HepG2 (cell line): ENCODE measurements at regions not wholly inside any gene's neighbourhood (a gene's known extent, or its start where the extent isn't known, plus 50 kb on each side); places are given as distances from the start of the nearest gene placed in this dataset.

Experiments used
- CBX2 ChIP-seq, 2 experiments: fragments of 200-600 bp in 1 of 2; sonication (generic); formaldehyde crosslinking in 1 of 2; IDR thresholded peaks; 2 replicates each; pipeline versions ENCODE4 v1.7.0 to v1.8.1; 2018 to 2022; ENCODE audit warnings: low read depth in 2 of 2, low read length in 1 of 2, mild to moderate bottlenecking in 1 of 2, missing genetic modification reagents in 1 of 2
- CREB1 ChIP-seq, 2 experiments: fragments of 450-650 bp in 1 of 2; IDR thresholded peaks; 2 replicates each; pipeline ENCODE4 v1.6.1; 2016 to 2017; ENCODE audit warnings: control low read depth in 1 of 2, mild to moderate bottlenecking in 1 of 2, missing compliant biosample characterization in 1 of 2, missing genetic modification characterization in 1 of 2
- FOSL2 ChIP-seq: sonication (generic); formaldehyde crosslinking; IDR thresholded peaks from 2 replicates; pipeline ENCODE4 v1.4.0; 2020; ENCODE audit warnings: missing genetic modification reagents
- FOXA1 ChIP-seq, 2 experiments: fragments of 450-650 bp in 1 of 2; sonication (generic) in 1 of 2; formaldehyde crosslinking in 1 of 2; IDR thresholded peaks; 2 replicates each; pipeline versions ENCODE4 v1.4.0 to v1.6.1; 2016 to 2020; ENCODE audit warnings: missing genetic modification reagents in 1 of 2
- FOXC1 ChIP-seq: sonication (generic); formaldehyde crosslinking; IDR thresholded peaks from 2 replicates; pipeline ENCODE4 v1.8.0; 2022; ENCODE audit warnings: mild to moderate bottlenecking, missing genetic modification reagents, borderline replicate concordance
- FOXK1 ChIP-seq: sonication (generic); formaldehyde crosslinking; IDR thresholded peaks from 2 replicates; pipeline ENCODE4 v1.4.0; 2020; ENCODE audit warnings: low read depth, missing genetic modification reagents, borderline replicate concordance
- HCFC1 ChIP-seq: fragments of 150-350 bp; IDR thresholded peaks from 2 replicates; pipeline ENCODE4 v1.6.1; 2014; ENCODE audit warnings: low read depth, low read length
- HNRNPH1 ChIP-seq: fragments of 200-400 bp; formaldehyde crosslinking; optimal IDR thresholded peaks from 2 replicates; pipeline ENCODE3; 2017; ENCODE audit warnings: mild to moderate bottlenecking, low read depth, low read length
- KDM5A ChIP-seq: fragments of 200-600 bp; sonication (generic); IDR thresholded peaks from 2 replicates; pipeline ENCODE4 v1.7.0; 2018; ENCODE audit warnings: antibody characterized with exemption, mild to moderate bottlenecking, low read length, borderline replicate concordance
- NFIC ChIP-seq: IDR thresholded peaks from 2 replicates; pipeline ENCODE4 v1.6.1; 2012; ENCODE audit warnings: mild to moderate bottlenecking, low read length, inconsistent platforms
- PITX1 ChIP-seq: sonication (generic); formaldehyde crosslinking; IDR thresholded peaks from 2 replicates; pipeline ENCODE4 v1.5.1; 2020; ENCODE audit warnings: mild to moderate bottlenecking, missing genetic modification reagents
- RARA ChIP-seq: IDR thresholded peaks from 2 replicates; pipeline ENCODE4 v1.6.1; 2016; ENCODE audit warnings: missing genetic modification reagents, missing compliant biosample characterization
- REL ChIP-seq: sonication (generic); formaldehyde crosslinking; conservative IDR thresholded peaks from 2 replicates; pipeline ENCODE4 v1.8.0; 2022; ENCODE audit warnings: mild to moderate bottlenecking, missing genetic modification reagents, moderate library complexity
- RNF2 ChIP-seq: fragments of 450-650 bp; conservative IDR thresholded peaks from 2 replicates; pipeline ENCODE4 v1.6.1; 2016; ENCODE audit warnings: low read depth
- ZC3H4 ChIP-seq: sonication (generic); formaldehyde crosslinking; IDR thresholded peaks from 2 replicates; pipeline ENCODE4 v1.4.0; 2020; ENCODE audit warnings: missing genetic modification reagents, borderline replicate concordance
- ZIK1 ChIP-seq: sonication (generic); formaldehyde crosslinking; IDR thresholded peaks from 2 replicates; pipeline ENCODE4 v1.5.0; 2020; ENCODE audit warnings: mild to moderate bottlenecking, low read depth, missing genetic modification reagents, borderline replicate concordance
- ZNF543 ChIP-seq: sonication (generic); formaldehyde crosslinking; IDR thresholded peaks from 2 replicates; pipeline ENCODE4 v1.4.0; 2020; ENCODE audit warnings: mild to moderate bottlenecking, missing genetic modification reagents
- ZNF724P ChIP-seq: sonication (generic); formaldehyde crosslinking; IDR thresholded peaks from 2 replicates; pipeline ENCODE4 v1.8.0; 2022; ENCODE audit warnings: missing genetic modification reagents, borderline replicate concordance
- ZNF83 ChIP-seq: sonication (generic); formaldehyde crosslinking; IDR thresholded peaks from 2 replicates; pipeline ENCODE4 v1.4.0; 2020; ENCODE audit warnings: missing genetic modification reagents, mild to moderate bottlenecking, borderline replicate concordance
- TF ChIP-seq, protein P1 (sequence below): sonication (generic); formaldehyde crosslinking; IDR thresholded peaks from 2 replicates; pipeline ENCODE4 v1.8.0; 2022; ENCODE audit warnings: missing genetic modification reagents, mild to moderate bottlenecking, borderline replicate concordance
- TF ChIP-seq, protein P2 (sequence below): IDR thresholded peaks from 2 replicates; pipeline ENCODE4 v1.6.1; 2018; ENCODE audit warnings: missing genetic modification reagents
- TF ChIP-seq, protein P3 (sequence below): IDR thresholded peaks from 2 replicates; pipeline ENCODE4 v1.6.1; 2016; ENCODE audit warnings: mild to moderate bottlenecking
- TF ChIP-seq, protein P4 (sequence below): sonication (generic); formaldehyde crosslinking; IDR thresholded peaks from 2 replicates; pipeline ENCODE4 v1.4.0; 2020; ENCODE audit warnings: missing genetic modification reagents, borderline replicate concordance

DNA sequence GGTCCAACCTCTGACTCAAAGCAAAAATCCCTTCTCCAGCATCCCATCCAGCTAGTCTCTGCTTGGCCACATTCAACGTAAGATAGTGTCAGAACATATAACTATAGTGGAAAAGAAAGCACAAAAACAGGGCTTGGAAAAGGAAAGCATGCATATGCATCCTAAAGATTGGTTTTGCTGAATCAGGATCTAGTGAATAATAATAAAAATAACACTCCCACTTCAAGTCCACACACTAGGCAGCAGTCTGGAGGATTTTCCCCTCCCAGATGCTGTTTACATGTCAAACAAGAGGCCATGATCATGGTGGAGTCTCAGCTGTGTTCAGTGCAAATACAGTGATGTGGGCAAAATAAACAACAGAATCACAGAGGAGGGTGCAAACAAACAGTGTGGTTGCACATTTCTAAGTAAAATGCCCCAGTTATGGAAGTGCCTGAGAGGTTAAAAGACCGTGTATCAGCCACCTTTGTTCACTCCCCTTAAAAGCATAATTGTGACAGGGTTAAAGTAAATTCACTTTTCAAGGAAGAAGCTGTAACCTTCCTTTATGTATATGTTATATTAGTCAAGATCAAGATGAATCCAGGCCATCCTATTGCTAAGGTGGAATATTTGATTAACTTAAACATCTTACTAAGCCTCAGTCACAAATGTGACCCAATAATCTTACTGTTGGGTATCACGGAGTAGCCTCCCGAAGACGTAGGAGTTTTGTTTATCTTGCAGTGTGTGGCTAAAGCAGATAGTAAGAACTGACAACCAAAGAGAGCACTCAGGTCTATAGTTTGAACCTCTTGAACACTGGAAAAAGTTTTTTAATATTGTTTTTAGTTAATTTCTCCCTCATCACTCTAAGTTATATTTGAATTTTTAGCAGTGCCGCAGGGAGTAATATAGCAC is 424.5 kb downstream of the SOX2 start (continued):
- TF ChIP-seq, protein P1, sequence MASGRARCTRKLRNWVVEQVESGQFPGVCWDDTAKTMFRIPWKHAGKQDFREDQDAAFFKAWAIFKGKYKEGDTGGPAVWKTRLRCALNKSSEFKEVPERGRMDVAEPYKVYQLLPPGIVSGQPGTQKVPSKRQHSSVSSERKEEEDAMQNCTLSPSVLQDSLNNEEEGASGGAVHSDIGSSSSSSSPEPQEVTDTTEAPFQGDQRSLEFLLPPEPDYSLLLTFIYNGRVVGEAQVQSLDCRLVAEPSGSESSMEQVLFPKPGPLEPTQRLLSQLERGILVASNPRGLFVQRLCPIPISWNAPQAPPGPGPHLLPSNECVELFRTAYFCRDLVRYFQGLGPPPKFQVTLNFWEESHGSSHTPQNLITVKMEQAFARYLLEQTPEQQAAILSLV, result no peak
- TF ChIP-seq ZNF724P, result no peak
- no peak for TF ChIP-seq ZNF83 (CRISPR knock-in tag)
- TF ChIP-seq RARA (CRISPR knock-in tag), result peak; percentile 84
- no peak for TF ChIP-seq HCFC1
- no peak for TF ChIP-seq CREB1 (IDR thresholded peaks at IDR 0.05)
- TF ChIP-seq CREB1 (CRISPR knock-in tag; IDR thresholded peaks at IDR 0.05), result 0 out of 2 replicates have a peak, but pooled peaks have one; percentile 30
- TF ChIP-seq FOXC1 (CRISPR knock-in tag), result no peak
- peak; percentile 87 for TF ChIP-seq FOSL2 (CRISPR knock-in tag)
- TF ChIP-seq ZNF543 (CRISPR knock-in tag), result no peak
- TF ChIP-seq ZIK1, result no peak
- no peak for TF ChIP-seq REL
- TF ChIP-seq NFIC, result peak; percentile 34; the same call in 1 of the 2 replicates
- peak; percentile 89 for TF ChIP-seq FOXA1 (IDR thresholded peaks at IDR 0.05)
- TF ChIP-seq FOXA1 (CRISPR knock-in tag; IDR thresholded peaks at IDR 0.05), result peak; percentile 92
- TF ChIP-seq, protein P2, sequence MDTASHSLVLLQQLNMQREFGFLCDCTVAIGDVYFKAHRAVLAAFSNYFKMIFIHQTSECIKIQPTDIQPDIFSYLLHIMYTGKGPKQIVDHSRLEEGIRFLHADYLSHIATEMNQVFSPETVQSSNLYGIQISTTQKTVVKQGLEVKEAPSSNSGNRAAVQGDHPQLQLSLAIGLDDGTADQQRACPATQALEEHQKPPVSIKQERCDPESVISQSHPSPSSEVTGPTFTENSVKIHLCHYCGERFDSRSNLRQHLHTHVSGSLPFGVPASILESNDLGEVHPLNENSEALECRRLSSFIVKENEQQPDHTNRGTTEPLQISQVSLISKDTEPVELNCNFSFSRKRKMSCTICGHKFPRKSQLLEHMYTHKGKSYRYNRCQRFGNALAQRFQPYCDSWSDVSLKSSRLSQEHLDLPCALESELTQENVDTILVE, result peak; percentile 22; the same call in 1 of the 2 replicates
- TF ChIP-seq ZC3H4 (CRISPR knock-in tag), result no peak
- no peak for TF ChIP-seq HNRNPH1
- peak; percentile 32; the same call in 1 of the 2 replicates for TF ChIP-seq PITX1
- TF ChIP-seq RNF2, result no peak
- no peak for TF ChIP-seq KDM5A
- TF ChIP-seq, protein P3, sequence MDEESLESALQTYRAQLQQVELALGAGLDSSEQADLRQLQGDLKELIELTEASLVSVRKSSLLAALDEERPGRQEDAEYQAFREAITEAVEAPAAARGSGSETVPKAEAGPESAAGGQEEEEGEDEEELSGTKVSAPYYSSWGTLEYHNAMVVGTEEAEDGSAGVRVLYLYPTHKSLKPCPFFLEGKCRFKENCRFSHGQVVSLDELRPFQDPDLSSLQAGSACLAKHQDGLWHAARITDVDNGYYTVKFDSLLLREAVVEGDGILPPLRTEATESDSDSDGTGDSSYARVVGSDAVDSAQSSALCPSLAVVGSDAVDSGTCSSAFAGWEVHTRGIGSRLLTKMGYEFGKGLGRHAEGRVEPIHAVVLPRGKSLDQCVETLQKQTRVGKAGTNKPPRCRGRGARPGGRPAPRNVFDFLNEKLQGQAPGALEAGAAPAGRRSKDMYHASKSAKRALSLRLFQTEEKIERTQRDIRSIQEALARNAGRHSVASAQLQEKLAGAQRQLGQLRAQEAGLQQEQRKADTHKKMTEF (CRISPR knock-in tag), result peak; percentile 61
- TF ChIP-seq CBX2 (IDR thresholded peaks at IDR 0.05; ENCODE audit: low read depth, low read length), result no peak
- TF ChIP-seq CBX2 (CRISPR knock-in tag; IDR thresholded peaks at IDR 0.05; ENCODE audit: low read depth), result no peak
- TF ChIP-seq FOXK1 (CRISPR knock-in tag), result peak; percentile 94; the same call in 1 of the 2 replicates
- TF ChIP-seq, protein P4, sequence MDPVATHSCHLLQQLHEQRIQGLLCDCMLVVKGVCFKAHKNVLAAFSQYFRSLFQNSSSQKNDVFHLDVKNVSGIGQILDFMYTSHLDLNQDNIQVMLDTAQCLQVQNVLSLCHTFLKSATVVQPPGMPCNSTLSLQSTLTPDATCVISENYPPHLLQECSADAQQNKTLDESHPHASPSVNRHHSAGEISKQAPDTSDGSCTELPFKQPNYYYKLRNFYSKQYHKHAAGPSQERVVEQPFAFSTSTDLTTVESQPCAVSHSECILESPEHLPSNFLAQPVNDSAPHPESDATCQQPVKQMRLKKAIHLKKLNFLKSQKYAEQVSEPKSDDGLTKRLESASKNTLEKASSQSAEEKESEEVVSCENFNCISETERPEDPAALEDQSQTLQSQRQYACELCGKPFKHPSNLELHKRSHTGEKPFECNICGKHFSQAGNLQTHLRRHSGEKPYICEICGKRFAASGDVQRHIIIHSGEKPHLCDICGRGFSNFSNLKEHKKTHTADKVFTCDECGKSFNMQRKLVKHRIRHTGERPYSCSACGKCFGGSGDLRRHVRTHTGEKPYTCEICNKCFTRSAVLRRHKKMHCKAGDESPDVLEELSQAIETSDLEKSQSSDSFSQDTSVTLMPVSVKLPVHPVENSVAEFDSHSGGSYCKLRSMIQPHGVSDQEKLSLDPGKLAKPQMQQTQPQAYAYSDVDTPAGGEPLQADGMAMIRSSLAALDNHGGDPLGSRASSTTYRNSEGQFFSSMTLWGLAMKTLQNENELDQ (CRISPR knock-in tag), result no peak
